GM23248 (cell line): ENCODE measurements at regions not wholly inside any gene's neighbourhood (a gene's known extent, or its start where the extent isn't known, plus 50 kb on each side); places are given as distances from the start of the nearest gene placed in this dataset.

Source experiments
- DNase-seq: peaks from one replicate; pipeline ENCODE4 v3.0.0-alpha.2; 2015
- H2AFZ ChIP-seq: fragments of 200-600 bp; sonication (generic); 2 replicates; pipeline ENCODE4 v1.6.1; 2016; ENCODE audit warnings: antibody characterized with exemption
- H3F3A ChIP-seq: fragments of 200-600 bp; sonication (generic); 2 replicates; pipeline ENCODE4 v1.6.1; 2016; ENCODE audit warnings: mild to moderate bottlenecking, antibody characterized with exemption, mixed run types; ENCODE audit not compliant: insufficient read depth
- H3K27ac ChIP-seq: fragments of 200-600 bp; sonication (generic); 2 replicates; pipeline ENCODE4 v1.5.1; 2016; ENCODE audit warnings: mild to moderate bottlenecking
- H3K27me3 ChIP-seq: fragments of 200-600 bp; sonication (generic); replicated peaks from 2 replicates; pipeline ENCODE4 v1.6.1; 2016; ENCODE audit warnings: mild to moderate bottlenecking; ENCODE audit not compliant: insufficient read depth
- H3K36me3 ChIP-seq: fragments of 200-600 bp; sonication (generic); 2 replicates; pipeline ENCODE4 v1.6.1; 2016; ENCODE audit warnings: low read depth, mild to moderate bottlenecking
- H3K4me1 ChIP-seq: fragments of 200-600 bp; sonication (generic); 2 replicates; pipeline ENCODE4 v1.6.1; 2016; ENCODE audit warnings: mild to moderate bottlenecking; ENCODE audit not compliant: insufficient read depth
- H3K4me2 ChIP-seq: fragments of 200-600 bp; sonication (generic); one replicate; pipeline ENCODE4 v1.6.1; 2016; ENCODE audit warnings: mild to moderate bottlenecking; ENCODE audit not compliant: unreplicated experiment
- H3K4me3 ChIP-seq: fragments of 200-600 bp; sonication (generic); 2 replicates; pipeline ENCODE4 v1.5.1; 2016; ENCODE audit warnings: mild to moderate bottlenecking
- H3K79me2 ChIP-seq: fragments of 200-600 bp; sonication (generic); 2 replicates; pipeline ENCODE4 v1.6.1; 2016; ENCODE audit warnings: mild to moderate bottlenecking; ENCODE audit not compliant: insufficient read depth
- H3K9ac ChIP-seq: fragments of 200-600 bp; sonication (generic); 2 replicates; pipeline ENCODE4 v1.6.1; 2016; ENCODE audit warnings: mild to moderate bottlenecking
- H3K9me2 ChIP-seq: fragments of 200-600 bp; sonication (generic); 2 replicates; pipeline ENCODE4 v1.6.1; 2016; ENCODE audit warnings: mixed run types, mild to moderate bottlenecking, moderate library complexity; ENCODE audit not compliant: insufficient read depth
- H3K9me3 ChIP-seq: fragments of 200-600 bp; sonication (generic); one replicate; pipeline ENCODE4 v1.6.1; 2017; ENCODE audit warnings: low read depth
- H4K20me1 ChIP-seq: fragments of 200-600 bp; sonication (generic); 2 replicates; pipeline ENCODE4 v1.6.0; 2016; ENCODE audit not compliant: insufficient read depth
- EZH2 ChIP-seq: fragments of 200-600 bp; sonication (generic); IDR thresholded peaks from 2 replicates; pipeline ENCODE4 v1.6.1; 2018; ENCODE audit warnings: antibody characterized with exemption, mild to moderate bottlenecking; ENCODE audit not compliant: insufficient read depth, poor library complexity, severe bottlenecking
- EZH2phosphoT487 ChIP-seq: fragments of 200-600 bp; sonication (generic); IDR thresholded peaks from 2 replicates; pipeline ENCODE4 v1.6.1; 2018; ENCODE audit warnings: antibody characterized with exemption, moderate library complexity, mild to moderate bottlenecking, low read depth; ENCODE audit not compliant: insufficient read depth
- WGBS, 2 experiments: methylation state at CpG; one replicate each; pipeline ENCODE4 v1.1.6; 2015 to 2017; ENCODE audit warnings: low lambda C conversion rate in 2 of 2, low coverage in 1 of 2; ENCODE audit errors: missing lambda C conversion rate in 2 of 2; 5-methylcytosine and 5-hydroxymethylcytosine counted together
- in situ Hi-C: fragments of 300-500 bp; cut with MboI; formaldehyde crosslinking; loops from 2 replicates; pipeline ENCODE4 v1.15.0; 2020

- no peak for TF ChIP-seq EZH2
- TF ChIP-seq EZH2phosphoT487: no peak
- no peaks in the 10 kb centered on the region for H3K36me3 ChIP-seq
- no peak for DNase-seq
Observed at GRCh38 chr17:77394540-77395295, 253.9 kb downstream of the SEC14L1 start.

GRCh38 chr17:77395501-77396048 is 254.8 kb downstream of the SEC14L1 start:
- H3K9me3 ChIP-seq: no peaks in the 10 kb centered on the region
- peak overlapping the region; percentile 96 for H3K27ac ChIP-seq
- TF ChIP-seq EZH2phosphoT487: no peak
- TF ChIP-seq EZH2: no peak
- H3K9ac ChIP-seq: peak overlapping the region; percentile 69; the same call in 1 of the 2 replicates
- no peaks in the 10 kb centered on the region for H3K27me3 ChIP-seq
- no peaks in the 10 kb centered on the region for H3K36me3 ChIP-seq
- H3K9me2 ChIP-seq: no peaks in the 10 kb centered on the region
- H4K20me1 ChIP-seq: no peaks in the 10 kb centered on the region
- H3K79me2 ChIP-seq: peaks cover 87% of the 10 kb centered on the region
- no peak overlapping the region for H3K4me2 ChIP-seq
- H2AFZ ChIP-seq: no peak overlapping the region
- H3K4me1 ChIP-seq: peaks cover 82% of the 10 kb centered on the region
- in situ Hi-C loops: no loop called here
- 79% methylated on average over 14 of the region's 14 CpGs for WGBS, 2 experiments
- H3K4me3 ChIP-seq: no peak overlapping the region
- H3F3A ChIP-seq: peaks cover 44% of the 10 kb centered on the region
- no peak for DNase-seq

More at GRCh38 chr17:77394540-77395295, 253.9 kb downstream of the SEC14L1 start:
- Histone ChIP-seq H3K9me2 (no peaks in the 10 kb centered on the region), H3K4me1 (peaks cover 77% of the 10 kb centered on the region), H3K27me3 (no peaks in the 10 kb centered on the region), H3K9ac (peak overlapping the region; percentile 29), H3K79me2 (peaks cover 86% of the 10 kb centered on the region), H3K27ac (peak overlapping the region; percentile 100), H2AFZ (no peak overlapping the region), H3F3A (peaks cover 45% of the 10 kb centered on the region), H3K4me2 (no peak overlapping the region), H4K20me1 (no peaks in the 10 kb centered on the region), H3K9me3 (no peaks in the 10 kb centered on the region), H3K4me3 (no peak overlapping the region)
- 82 to 85% methylated on average over 15 of the region's 15 CpGs for WGBS, 2 experiments
- in situ Hi-C loops: no loop called here

- peak overlapping the region; percentile 42 for H3K4me2 ChIP-seq
- no peaks in the 10 kb centered on the region for H3K27me3 ChIP-seq
- H4K20me1 ChIP-seq: no peaks in the 10 kb centered on the region
- WGBS, 2 experiments: 8% methylated on average over 9 of the region's 9 CpGs
- peaks cover 88% of the 10 kb centered on the region for H3K79me2 ChIP-seq
- DNase-seq: peak; percentile 96
- TF ChIP-seq EZH2 (no peak), EZH2phosphoT487 (no peak)
- no peak overlapping the region for H3K4me3 ChIP-seq
- H2AFZ ChIP-seq: no peak overlapping the region
- in situ Hi-C loops: no loop called here
- H3K27ac ChIP-seq: peak overlapping the region; percentile 96
- H3K9ac ChIP-seq: peak overlapping the region; percentile 70
- peaks cover 76% of the 10 kb centered on the region for H3K4me1 ChIP-seq
- H3K36me3 ChIP-seq: no peaks in the 10 kb centered on the region
- H3K9me2 ChIP-seq: no peaks in the 10 kb centered on the region
- no peaks in the 10 kb centered on the region for H3K9me3 ChIP-seq
- H3F3A ChIP-seq: peaks cover 34% of the 10 kb centered on the region
Observed at GRCh38 chr17:77396610-77397009, 255.8 kb downstream of the SEC14L1 start.

GRCh38 chr17:77398274-77398673 is 257.5 kb downstream of the SEC14L1 start:
- no peak for TF ChIP-seq EZH2phosphoT487
- no peak for TF ChIP-seq EZH2
- no peaks in the 10 kb centered on the region for H4K20me1 ChIP-seq
- H3K4me1 ChIP-seq: peaks cover 61% of the 10 kb centered on the region
- peak overlapping the region; percentile 96 for H3K27ac ChIP-seq
- H3K9me2 ChIP-seq: no peaks in the 10 kb centered on the region
- in situ Hi-C loops: no loop called here
- no peaks in the 10 kb centered on the region for H3K36me3 ChIP-seq
- WGBS, 2 experiments: 68 to 76% methylated on average over 10 to 11 of the region's 11 CpGs
- no peak for DNase-seq
- H3K9me3 ChIP-seq: no peaks in the 10 kb centered on the region
- H3K4me3 ChIP-seq: no peak overlapping the region
- peaks cover 24% of the 10 kb centered on the region for H3F3A ChIP-seq
- no peak overlapping the region for H2AFZ ChIP-seq
- H3K4me2 ChIP-seq: no peak overlapping the region
- peaks cover 98% of the 10 kb centered on the region for H3K79me2 ChIP-seq
- H3K9ac ChIP-seq: no peak overlapping the region
- H3K27me3 ChIP-seq: no peaks in the 10 kb centered on the region
